Bronchial epithelial cell (primary cell): ENCODE measurements at regions not wholly inside any gene's neighbourhood (a gene's known extent, or its start where the extent isn't known, plus 50 kb on each side); places are given as distances from the start of the nearest gene placed in this dataset.

Source experiments
- DNase-seq: peaks from one replicate; pipeline ENCODE4 v3.0.0-alpha.2; 2010; ENCODE audit warnings: low read depth
- FAIRE-seq: peaks from 2 replicates; lab custom pipeline; 2011; peaks lifted over from hg19 to GRCh38; lab: Jason Lieb, UNC
- H3K27me3 ChIP-seq: 2 replicates; pipeline ENCODE4 v1.5.1; 2011; ENCODE audit warnings: low read length; ENCODE audit not compliant: control insufficient read depth, insufficient read depth
- H3K36me3 ChIP-seq: 2 replicates; pipeline ENCODE4 v1.5.1; 2011; ENCODE audit warnings: low read length; ENCODE audit not compliant: control insufficient read depth, insufficient read depth
- H3K4me3 ChIP-seq: 2 replicates; pipeline ENCODE4 v1.5.1; 2011; ENCODE audit warnings: mild to moderate bottlenecking, low read depth, low read length, control low read depth
- TF ChIP-seq, protein P1 (sequence below): IDR thresholded peaks from 2 replicates; pipeline ENCODE4 v1.5.1; 2011; ENCODE audit warnings: mild to moderate bottlenecking, moderate library complexity, low read length, control low read depth, inconsistent platforms; ENCODE audit not compliant: insufficient read depth, severe bottlenecking

DNA sequence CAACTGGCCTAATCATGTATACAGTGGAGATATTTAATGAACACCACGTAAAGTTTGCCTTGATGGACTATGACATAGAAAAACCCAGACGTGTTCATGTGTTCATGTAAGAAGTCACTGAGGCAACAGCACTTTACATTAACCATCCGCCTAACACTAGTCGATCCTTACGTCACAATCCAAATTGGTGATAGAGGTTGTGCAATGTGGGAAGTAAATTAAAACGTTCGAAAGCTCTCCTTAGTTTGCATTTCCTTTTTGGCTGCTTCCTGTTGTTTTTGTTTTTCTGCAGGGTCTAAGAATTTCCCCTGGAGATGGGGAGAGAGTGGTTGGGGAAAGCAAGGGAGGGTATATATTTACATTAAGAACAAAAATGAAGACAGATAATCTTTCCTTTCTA, 587.5 kb upstream of the ADGRL2 start:
- Histone ChIP-seq H3K36me3 (no peaks in the 10 kb centered on the region), H3K27me3 (no peaks in the 10 kb centered on the region), H3K4me3 (no peak overlapping the region)
- DNase-seq (no peak), FAIRE-seq (no peak)
- TF ChIP-seq, protein P1, sequence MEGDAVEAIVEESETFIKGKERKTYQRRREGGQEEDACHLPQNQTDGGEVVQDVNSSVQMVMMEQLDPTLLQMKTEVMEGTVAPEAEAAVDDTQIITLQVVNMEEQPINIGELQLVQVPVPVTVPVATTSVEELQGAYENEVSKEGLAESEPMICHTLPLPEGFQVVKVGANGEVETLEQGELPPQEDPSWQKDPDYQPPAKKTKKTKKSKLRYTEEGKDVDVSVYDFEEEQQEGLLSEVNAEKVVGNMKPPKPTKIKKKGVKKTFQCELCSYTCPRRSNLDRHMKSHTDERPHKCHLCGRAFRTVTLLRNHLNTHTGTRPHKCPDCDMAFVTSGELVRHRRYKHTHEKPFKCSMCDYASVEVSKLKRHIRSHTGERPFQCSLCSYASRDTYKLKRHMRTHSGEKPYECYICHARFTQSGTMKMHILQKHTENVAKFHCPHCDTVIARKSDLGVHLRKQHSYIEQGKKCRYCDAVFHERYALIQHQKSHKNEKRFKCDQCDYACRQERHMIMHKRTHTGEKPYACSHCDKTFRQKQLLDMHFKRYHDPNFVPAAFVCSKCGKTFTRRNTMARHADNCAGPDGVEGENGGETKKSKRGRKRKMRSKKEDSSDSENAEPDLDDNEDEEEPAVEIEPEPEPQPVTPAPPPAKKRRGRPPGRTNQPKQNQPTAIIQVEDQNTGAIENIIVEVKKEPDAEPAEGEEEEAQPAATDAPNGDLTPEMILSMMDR = no peak

DNA sequence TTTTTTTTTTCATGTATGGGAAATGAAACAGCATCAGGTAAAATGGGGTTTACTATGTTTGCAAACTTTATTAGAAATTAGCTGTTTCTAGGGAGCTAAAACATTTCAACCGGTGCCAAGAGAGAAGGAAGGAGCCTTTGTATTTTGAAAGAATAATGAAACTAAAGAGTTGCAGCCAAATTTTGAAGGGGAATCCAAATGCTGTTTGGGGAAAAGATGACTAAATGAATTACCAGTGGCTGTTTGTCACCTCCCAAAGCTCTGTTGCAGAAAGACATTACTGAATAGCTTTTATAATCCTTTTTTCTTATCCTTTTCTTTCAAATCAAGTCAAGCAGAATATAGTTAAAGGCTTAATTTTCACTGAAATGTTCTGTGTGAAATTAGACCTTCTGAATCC, 591.3 kb upstream of the ADGRL2 start:
- Histone ChIP-seq H3K36me3 (no peaks in the 10 kb centered on the region), H3K4me3 (no peak overlapping the region), H3K27me3 (no peaks in the 10 kb centered on the region)
- TF ChIP-seq, protein P1 = no peak
- no peak for DNase-seq
- no peak for FAIRE-seq

DNA sequence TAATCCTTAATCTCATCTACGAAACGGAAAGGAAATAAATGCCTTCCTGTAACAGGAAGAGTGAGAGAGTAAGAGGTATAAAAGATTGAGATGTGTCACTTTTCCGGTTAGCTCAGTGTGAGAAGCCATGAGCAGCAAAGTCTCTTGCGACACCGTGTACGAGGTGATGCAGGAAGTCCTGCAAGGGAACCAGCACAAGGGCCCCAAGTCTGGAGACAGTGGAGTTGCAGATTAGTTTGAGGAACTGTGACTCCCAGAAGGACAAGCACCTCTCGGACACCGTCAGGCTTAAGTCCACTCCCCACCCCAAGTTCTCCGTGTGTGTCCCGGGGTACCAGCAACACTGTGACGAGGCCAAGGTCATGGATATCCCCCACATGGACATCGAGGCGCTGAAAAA, 592.3 kb upstream of the ADGRL2 start:
- FAIRE-seq (no peak), DNase-seq (no peak)
- TF ChIP-seq, protein P1 = no peak
- Histone ChIP-seq H3K4me3 (no peak overlapping the region), H3K36me3 (no peaks in the 10 kb centered on the region), H3K27me3 (no peaks in the 10 kb centered on the region)

DNA sequence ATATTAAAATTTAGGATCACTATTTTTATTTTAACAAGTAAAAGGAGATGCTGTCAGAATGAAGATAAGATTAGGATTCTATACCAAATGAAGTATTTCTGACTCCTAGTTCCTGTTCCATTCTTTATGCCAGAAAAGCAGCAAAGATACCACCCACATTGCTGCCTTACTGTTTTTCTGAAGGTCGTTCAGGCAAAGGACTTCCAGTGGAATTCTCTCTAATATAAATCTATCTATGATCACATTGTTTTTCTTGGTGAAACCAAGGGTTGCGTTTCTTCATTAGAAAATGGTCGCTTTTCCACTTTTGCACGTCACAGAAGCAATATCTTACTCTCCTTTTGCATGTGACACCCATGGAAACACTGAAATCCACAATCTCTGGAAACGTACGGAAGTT, 594.8 kb upstream of the ADGRL2 start:
- FAIRE-seq = no peak
- Histone ChIP-seq H3K36me3 (no peaks in the 10 kb centered on the region), H3K4me3 (no peak overlapping the region), H3K27me3 (no peaks in the 10 kb centered on the region)
- DNase-seq = no peak
- TF ChIP-seq, protein P1 = no peak

DNA sequence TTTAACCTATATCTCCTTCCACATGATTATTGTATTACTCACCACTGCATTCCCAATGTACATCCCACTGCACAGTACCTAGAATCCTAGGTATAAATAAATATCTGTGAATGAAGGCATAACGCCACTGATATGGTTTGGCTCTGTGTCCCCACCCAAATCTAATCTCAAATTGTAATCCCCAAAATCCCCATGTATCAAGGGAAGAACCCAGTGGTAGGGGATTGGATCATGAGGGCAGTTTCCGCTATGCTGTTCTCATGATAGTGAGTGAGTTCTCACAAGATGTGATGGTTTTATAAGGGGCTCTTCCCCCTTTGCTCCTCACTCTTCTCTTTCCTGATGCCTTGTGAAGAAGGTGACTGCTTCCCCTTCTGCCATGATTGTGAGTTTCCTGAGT, 599.0 kb upstream of the ADGRL2 start:
- FAIRE-seq = no peak
- Histone ChIP-seq H3K27me3 (no peaks in the 10 kb centered on the region), H3K4me3 (no peak overlapping the region), H3K36me3 (no peaks in the 10 kb centered on the region)
- TF ChIP-seq, protein P1 = no peak
- no peak for DNase-seq

DNA sequence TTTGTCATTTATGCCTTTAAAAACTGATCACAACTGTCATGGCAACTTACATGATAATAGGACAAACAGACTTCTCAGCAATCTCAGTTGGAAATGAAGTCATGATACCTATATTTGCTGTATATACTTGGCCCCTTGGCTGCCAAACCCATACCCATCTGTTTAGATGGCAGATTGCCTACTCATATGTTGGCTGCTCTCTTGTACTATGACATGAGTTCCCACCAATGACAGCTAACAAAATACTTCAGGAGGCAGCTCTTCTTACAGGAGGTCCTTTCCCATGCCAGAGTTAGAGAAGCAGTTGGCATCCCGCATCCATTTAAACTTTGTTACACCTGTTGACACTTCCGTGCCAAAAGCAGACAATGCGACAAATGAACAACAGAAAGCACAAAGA, 603.1 kb upstream of the ADGRL2 start:
- H3K27me3 ChIP-seq = no peaks in the 10 kb centered on the region
- H3K36me3 ChIP-seq = no peaks in the 10 kb centered on the region
- TF ChIP-seq, protein P1 = no peak
- no peak overlapping the region for H3K4me3 ChIP-seq
- FAIRE-seq = no peak
- no peak for DNase-seq
